ENCODE measurements at regions not wholly inside any gene's neighbourhood (a gene's known extent, or its start where the extent isn't known, plus 50 kb on each side); places are given as distances from the start of the nearest gene placed in this dataset.

GRCh38 chr11:103805688-103806009 is 230.8 kb upstream of the DDI1 start:
- TF ChIP-seq CTCF (IDR thresholded peaks at IDR 0.05): no peak
- TF ChIP-seq POLR2A (IDR thresholded peaks at IDR 0.05): no peak
